WTC11 (cell line): ENCODE measurements at regions not wholly inside any gene's neighbourhood (a gene's known extent, or its start where the extent isn't known, plus 50 kb on each side); places are given as distances from the start of the nearest gene placed in this dataset.

Source experiments
- ATAC-seq: fragments of 200-7000 bp; cut with Tn5 transposase; 2 replicates; pipeline ENCODE4 v1.10.0; 2021; ENCODE audit warnings: mild to moderate bottlenecking, moderate library complexity
- CTCF ChIA-PET: fragments of 300-600 bp; sonication (Branson Sonifier 250); formaldehyde crosslinking; loops from one replicate; lab custom pipeline; 2021; ENCODE audit warnings: antibody characterized with exemption; lab: Charles Lee
- POLR2A ChIA-PET: fragments of 350-600 bp; sonication (Branson Sonifier 250); formaldehyde crosslinking; loops from one replicate; lab custom pipeline; 2021; ENCODE audit warnings: antibody characterized with exemption; lab: Charles Lee
- DNase-seq: peaks from one replicate; pipeline ENCODE4 v3.0.0; 2021; ENCODE audit warnings: low spot score
- H3K27ac Mint-ChIP-seq: 2 replicates; pipeline ENCODE4 v1.8.0; 2021; ENCODE audit warnings: mixed read lengths
- H3K27me3 Mint-ChIP-seq: 2 replicates; pipeline ENCODE4 v1.8.0; 2021; ENCODE audit warnings: low read depth, mild to moderate bottlenecking, moderate library complexity, mixed read lengths
- H3K36me3 Mint-ChIP-seq: 2 replicates; pipeline ENCODE4 v1.8.0; 2021; ENCODE audit warnings: mixed read lengths
- H3K4me1 Mint-ChIP-seq: 2 replicates; pipeline ENCODE4 v1.8.0; 2022; ENCODE audit warnings: mixed read lengths
- H3K4me3 Mint-ChIP-seq: 2 replicates; pipeline ENCODE4 v1.8.0; 2021; ENCODE audit warnings: mild to moderate bottlenecking, moderate library complexity, mixed read lengths
- H3K9me3 Mint-ChIP-seq: 2 replicates; pipeline ENCODE4 v1.8.0; 2021; ENCODE audit warnings: mixed read lengths
- CREB1 ChIP-seq: sonication (generic); formaldehyde crosslinking; IDR thresholded peaks from 2 replicates; pipeline ENCODE4 v1.8.0; 2023; ENCODE audit warnings: mild to moderate bottlenecking, missing genetic modification reagents
- EMX1 ChIP-seq: fragments of 250-450 bp; sonication (Bioruptor Pico); IDR thresholded peaks from 2 replicates; pipeline ENCODE4 v1.8.0; 2021; ENCODE audit warnings: mild to moderate bottlenecking
- FOXK1 ChIP-seq: sonication (generic); formaldehyde crosslinking; IDR thresholded peaks from 2 replicates; pipeline ENCODE4 v1.8.0; 2022; ENCODE audit warnings: mild to moderate bottlenecking, moderate library complexity, missing genetic modification reagents
- GABPB1 ChIP-seq: sonication (generic); formaldehyde crosslinking; IDR thresholded peaks from 2 replicates; pipeline ENCODE4 v1.8.1; 2023; ENCODE audit warnings: mild to moderate bottlenecking, missing genetic modification reagents
- IRF2 ChIP-seq: sonication (generic); formaldehyde crosslinking; IDR thresholded peaks from 2 replicates; pipeline ENCODE4 v1.8.0; 2022; ENCODE audit warnings: low read depth, missing genetic modification reagents, borderline replicate concordance
- KAT7 ChIP-seq: sonication (generic); formaldehyde crosslinking; IDR thresholded peaks from 2 replicates; pipeline ENCODE4 v1.8.1; 2023; ENCODE audit warnings: missing genetic modification reagents, mild to moderate bottlenecking, borderline replicate concordance
- MXD4 ChIP-seq: fragments of 250-450 bp; sonication (Bioruptor Pico); IDR thresholded peaks from 2 replicates; pipeline ENCODE4 v1.8.0; 2021; ENCODE audit warnings: mild to moderate bottlenecking, moderate library complexity, borderline replicate concordance
- NR1H2 ChIP-seq: sonication (generic); formaldehyde crosslinking; IDR thresholded peaks from 2 replicates; pipeline ENCODE4 v1.9.0; 2021; ENCODE audit warnings: mild to moderate bottlenecking, moderate library complexity, missing genetic modification reagents
- PRDM15 ChIP-seq: sonication (generic); formaldehyde crosslinking; IDR thresholded peaks from 2 replicates; pipeline ENCODE4 v1.8.0; 2022; ENCODE audit warnings: missing genetic modification reagents
- PRRX2 ChIP-seq: fragments of 250-450 bp; sonication (Bioruptor Pico); IDR thresholded peaks from 2 replicates; pipeline ENCODE4 v1.8.0; 2021; ENCODE audit warnings: mild to moderate bottlenecking
- SP1 ChIP-seq: sonication (generic); formaldehyde crosslinking; conservative IDR thresholded peaks from 2 replicates; pipeline ENCODE4 v1.8.1; 2022; ENCODE audit warnings: missing genetic modification reagents
- TEAD1 ChIP-seq: sonication (generic); formaldehyde crosslinking; IDR thresholded peaks from 2 replicates; pipeline ENCODE4 v1.8.0; 2022; ENCODE audit warnings: mild to moderate bottlenecking, missing genetic modification reagents
- ZBTB21 ChIP-seq: sonication (generic); formaldehyde crosslinking; IDR thresholded peaks from 2 replicates; pipeline ENCODE4 v1.8.1; 2023; ENCODE audit warnings: mild to moderate bottlenecking, missing genetic modification reagents, borderline replicate concordance
- ZNF138 ChIP-seq: sonication (generic); formaldehyde crosslinking; conservative IDR thresholded peaks from 2 replicates; pipeline ENCODE4 v1.8.1; 2022; ENCODE audit warnings: mild to moderate bottlenecking, moderate library complexity, missing genetic modification reagents
- ZNF317 ChIP-seq: sonication (generic); formaldehyde crosslinking; IDR thresholded peaks from 2 replicates; pipeline ENCODE4 v1.8.1; 2023; ENCODE audit warnings: low read depth, mild to moderate bottlenecking, moderate library complexity, missing genetic modification reagents, borderline replicate concordance
- ZNF532 ChIP-seq: fragments of 250-450 bp; sonication (Bioruptor Pico); IDR thresholded peaks from 2 replicates; pipeline ENCODE4 v1.9.0; 2021; ENCODE audit warnings: mild to moderate bottlenecking, borderline replicate concordance
- TF ChIP-seq, protein P1 (sequence below): sonication (generic); formaldehyde crosslinking; IDR thresholded peaks from 2 replicates; pipeline ENCODE4 v1.8.1; 2022; ENCODE audit warnings: low read depth, mild to moderate bottlenecking, moderate library complexity, missing genetic modification reagents, borderline replicate concordance
- TF ChIP-seq, protein P2 (sequence below): fragments of 250-450 bp; sonication (Bioruptor Pico); IDR thresholded peaks from 2 replicates; pipeline ENCODE4 v1.9.0; 2021; ENCODE audit warnings: moderate library complexity, mild to moderate bottlenecking, inconsistent platforms, borderline replicate concordance

GRCh38 chr2:82792316-82792715 is 1666.8 kb downstream of the SUCLG1 start:
- ChIA-PET CTCF (no interaction called here), POLR2A (no interaction called here)
- H3K4me3 Mint-ChIP-seq, result no peak overlapping the region
- H3K27ac Mint-ChIP-seq, result no peak overlapping the region
- DNase-seq (no peak), ATAC-seq (no peak)
- H3K36me3 Mint-ChIP-seq, result no peaks in the 10 kb centered on the region
- TF ChIP-seq CREB1 (CRISPR knock-in tag) (no peak), PRDM15 (no peak), EMX1 (CRISPR knock-in tag) (no peak), ZBTB21 (CRISPR knock-in tag) (no peak)
- no peaks in the 10 kb centered on the region for H3K27me3 Mint-ChIP-seq
- H3K4me1 Mint-ChIP-seq, result no peaks in the 10 kb centered on the region
- H3K9me3 Mint-ChIP-seq, result peaks cover 6% of the 10 kb centered on the region

DNA sequence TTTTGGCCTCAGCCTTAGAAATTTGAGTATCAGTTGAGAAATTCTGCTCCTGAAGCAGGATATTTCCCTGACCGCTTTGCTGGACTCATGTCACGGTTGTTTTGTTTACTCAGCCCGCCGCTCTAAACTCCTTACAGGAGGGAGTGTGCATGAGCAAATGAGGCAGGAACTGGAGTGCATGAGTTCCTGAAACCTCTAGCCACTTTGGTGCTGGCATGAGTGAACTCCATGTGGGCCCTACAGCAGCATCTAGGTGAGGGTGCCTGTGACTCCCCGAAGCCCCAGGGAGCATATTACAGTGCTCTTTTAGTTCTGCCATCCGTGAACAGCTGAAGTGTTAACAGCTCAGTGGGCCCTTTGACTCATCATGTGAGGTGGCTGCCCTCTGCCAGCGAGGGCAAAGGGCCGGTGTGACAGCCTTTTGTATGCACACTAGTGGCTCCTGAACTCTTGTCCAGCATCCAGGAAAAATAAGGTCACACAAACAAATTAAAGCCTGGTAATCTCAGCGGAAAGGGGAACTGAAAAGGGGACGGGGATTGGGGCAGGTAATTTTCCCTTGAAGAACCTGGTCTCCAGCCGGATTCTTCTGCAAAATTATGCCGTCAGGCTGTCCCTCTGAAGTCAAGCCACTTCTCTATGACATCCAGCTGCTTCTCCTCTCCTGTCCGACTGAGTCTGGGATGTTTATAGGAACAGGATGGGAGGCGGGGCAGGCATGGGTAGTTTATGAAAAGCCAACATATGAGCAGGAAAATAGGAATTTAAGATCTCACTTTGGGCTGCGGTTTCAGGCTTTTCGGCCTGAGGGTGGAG is 1668.7 kb downstream of the SUCLG1 start:
- CTCF ChIA-PET, result no interaction called here
- Mint-ChIP-seq H3K4me1 (no peaks in the 10 kb centered on the region), H3K27ac (no peak overlapping the region), H3K27me3 (no peaks in the 10 kb centered on the region), H3K4me3 (no peak overlapping the region), H3K36me3 (no peaks in the 10 kb centered on the region), H3K9me3 (no peaks in the 10 kb centered on the region)
- no peak for DNase-seq
- no peak for ATAC-seq
- TF ChIP-seq IRF2 (CRISPR knock-in tag), result no peak
- TF ChIP-seq TEAD1 (CRISPR knock-in tag), result no peak
- no peak for TF ChIP-seq ZNF138 (CRISPR knock-in tag)
- no peak for TF ChIP-seq NR1H2 (CRISPR knock-in tag)
- TF ChIP-seq, protein P1, sequence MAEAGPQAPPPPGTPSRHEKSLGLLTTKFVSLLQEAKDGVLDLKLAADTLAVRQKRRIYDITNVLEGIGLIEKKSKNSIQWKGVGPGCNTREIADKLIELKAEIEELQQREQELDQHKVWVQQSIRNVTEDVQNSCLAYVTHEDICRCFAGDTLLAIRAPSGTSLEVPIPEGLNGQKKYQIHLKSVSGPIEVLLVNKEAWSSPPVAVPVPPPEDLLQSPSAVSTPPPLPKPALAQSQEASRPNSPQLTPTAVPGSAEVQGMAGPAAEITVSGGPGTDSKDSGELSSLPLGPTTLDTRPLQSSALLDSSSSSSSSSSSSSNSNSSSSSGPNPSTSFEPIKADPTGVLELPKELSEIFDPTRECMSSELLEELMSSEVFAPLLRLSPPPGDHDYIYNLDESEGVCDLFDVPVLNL (CRISPR knock-in tag), result no peak
- TF ChIP-seq MXD4 (CRISPR knock-in tag), result no peak
- no peak for TF ChIP-seq PRRX2 (CRISPR knock-in tag)
- no peak for TF ChIP-seq KAT7
- TF ChIP-seq, protein P2, sequence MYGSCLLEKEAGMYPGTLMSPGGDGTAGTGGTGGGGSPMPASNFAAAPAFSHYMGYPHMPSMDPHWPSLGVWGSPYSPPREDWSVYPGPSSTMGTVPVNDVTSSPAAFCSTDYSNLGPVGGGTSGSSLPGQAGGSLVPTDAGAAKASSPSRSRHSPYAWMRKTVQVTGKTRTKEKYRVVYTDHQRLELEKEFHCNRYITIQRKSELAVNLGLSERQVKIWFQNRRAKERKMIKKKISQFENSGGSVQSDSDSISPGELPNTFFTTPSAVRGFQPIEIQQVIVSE (CRISPR knock-in tag), result no peak
- TF ChIP-seq FOXK1 (CRISPR knock-in tag), result no peak
- TF ChIP-seq ZNF532 (CRISPR knock-in tag), result no peak
- TF ChIP-seq ZNF317 (CRISPR knock-in tag), result no peak
- TF ChIP-seq GABPB1 (CRISPR knock-in tag), result no peak
- TF ChIP-seq SP1 (CRISPR knock-in tag), result no peak
- POLR2A ChIA-PET, result no interaction called here
